ENCODE measurements at regions not wholly inside any gene's neighbourhood (a gene's known extent, or its start where the extent isn't known, plus 50 kb on each side); places are given as distances from the start of the nearest gene placed in this dataset.

DNA sequence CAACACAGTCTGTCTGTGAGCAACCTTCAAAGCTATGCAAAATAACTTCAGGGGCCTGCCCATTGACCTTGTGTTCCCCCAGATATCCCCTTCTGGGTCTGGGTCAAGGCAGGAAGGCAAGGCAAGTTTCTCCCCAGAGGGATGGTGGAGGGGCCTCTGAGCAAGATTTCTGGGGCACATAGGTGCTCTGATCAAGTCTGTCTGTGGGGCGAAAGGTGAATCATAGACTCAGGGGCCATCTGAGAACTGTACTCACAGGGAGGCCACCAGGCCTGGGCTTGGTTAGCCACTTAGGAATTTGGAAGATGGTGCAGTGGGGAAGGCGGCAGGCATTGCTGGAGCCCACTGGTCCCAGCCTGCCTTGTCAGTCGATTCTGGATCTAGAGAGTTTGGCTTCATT lies 92.4 kb downstream of the MINAR1 start:
- no peaks in the 10 kb centered on the region for H3K27me3 ChIP-seq
- no peaks in the 10 kb centered on the region for H3K9me3 ChIP-seq
- intact Hi-C loops (cut with DNase I): no loop called here
- H3K4me3 ChIP-seq: no peak overlapping the region
- H3K36me3 ChIP-seq: no peaks in the 10 kb centered on the region
- TF ChIP-seq, protein P1, sequence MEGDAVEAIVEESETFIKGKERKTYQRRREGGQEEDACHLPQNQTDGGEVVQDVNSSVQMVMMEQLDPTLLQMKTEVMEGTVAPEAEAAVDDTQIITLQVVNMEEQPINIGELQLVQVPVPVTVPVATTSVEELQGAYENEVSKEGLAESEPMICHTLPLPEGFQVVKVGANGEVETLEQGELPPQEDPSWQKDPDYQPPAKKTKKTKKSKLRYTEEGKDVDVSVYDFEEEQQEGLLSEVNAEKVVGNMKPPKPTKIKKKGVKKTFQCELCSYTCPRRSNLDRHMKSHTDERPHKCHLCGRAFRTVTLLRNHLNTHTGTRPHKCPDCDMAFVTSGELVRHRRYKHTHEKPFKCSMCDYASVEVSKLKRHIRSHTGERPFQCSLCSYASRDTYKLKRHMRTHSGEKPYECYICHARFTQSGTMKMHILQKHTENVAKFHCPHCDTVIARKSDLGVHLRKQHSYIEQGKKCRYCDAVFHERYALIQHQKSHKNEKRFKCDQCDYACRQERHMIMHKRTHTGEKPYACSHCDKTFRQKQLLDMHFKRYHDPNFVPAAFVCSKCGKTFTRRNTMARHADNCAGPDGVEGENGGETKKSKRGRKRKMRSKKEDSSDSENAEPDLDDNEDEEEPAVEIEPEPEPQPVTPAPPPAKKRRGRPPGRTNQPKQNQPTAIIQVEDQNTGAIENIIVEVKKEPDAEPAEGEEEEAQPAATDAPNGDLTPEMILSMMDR (IDR thresholded peaks at IDR 0.05): no peak
- H3K4me1 ChIP-seq: no peaks in the 10 kb centered on the region
- ATAC-seq (no peak), DNase-seq (no peak)
- no peak overlapping the region for H3K27ac ChIP-seq

DNA sequence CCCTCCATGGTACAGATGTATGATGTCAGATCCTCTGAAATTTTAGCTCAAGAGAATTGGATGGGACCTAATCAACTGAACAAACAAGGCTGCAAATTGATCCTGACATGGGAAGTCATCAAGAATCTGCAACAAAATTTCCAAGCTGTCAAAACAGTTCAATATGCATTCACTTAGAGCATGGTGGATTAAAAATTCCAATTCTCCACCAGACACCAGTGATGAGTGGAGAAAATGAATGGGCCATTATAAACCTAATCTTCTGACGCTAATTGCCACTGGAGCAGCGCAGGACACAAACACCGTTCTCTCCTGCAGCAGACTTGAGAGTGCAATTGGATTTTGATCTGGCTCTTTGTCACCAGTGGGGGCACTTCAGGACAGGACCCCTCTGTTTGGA lies 94.2 kb downstream of the MINAR1 start:
- intact Hi-C loops (cut with DNase I): no loop called here

DNA sequence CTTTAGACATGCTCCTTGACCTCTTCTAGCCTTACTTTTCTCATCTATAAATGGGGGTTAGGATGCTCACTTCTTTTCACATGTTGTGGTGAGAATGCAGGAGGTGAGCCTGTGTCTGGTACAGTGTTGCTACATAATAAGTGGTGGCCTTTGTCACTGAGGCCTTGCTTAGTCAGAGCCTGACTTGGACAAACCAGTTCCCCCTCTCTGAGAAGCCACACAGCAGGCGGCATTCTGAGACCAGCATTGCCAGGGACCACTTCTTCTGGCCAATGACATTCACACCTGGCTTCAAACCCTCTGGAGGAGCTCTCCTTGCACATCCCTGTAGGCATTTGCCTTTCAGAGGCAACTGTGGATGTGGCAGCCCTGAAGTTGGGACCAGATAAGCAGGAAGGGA lies 95.7 kb downstream of the MINAR1 start:
- Histone ChIP-seq H3K27ac (no peak overlapping the region), H3K4me3 (no peak overlapping the region), H3K36me3 (no peaks in the 10 kb centered on the region), H3K4me1 (no peaks in the 10 kb centered on the region), H3K9me3 (no peaks in the 10 kb centered on the region), H3K27me3 (peaks cover 8% of the 10 kb centered on the region)
- intact Hi-C loops (cut with DNase I): no loop called here
- TF ChIP-seq, protein P1 (IDR thresholded peaks at IDR 0.05): no peak
- DNase-seq: no peak
- no peak for ATAC-seq

More for the DNA sequence above, 94.2 kb downstream of the MINAR1 start:
- Histone ChIP-seq H3K9me3 (no peaks in the 10 kb centered on the region), H3K36me3 (no peaks in the 10 kb centered on the region), H3K4me3 (no peak overlapping the region), H3K27ac (no peak overlapping the region), H3K27me3 (peaks cover 8% of the 10 kb centered on the region), H3K4me1 (no peaks in the 10 kb centered on the region)
- ATAC-seq (no peak), DNase-seq (no peak)
- TF ChIP-seq, protein P1 (IDR thresholded peaks at IDR 0.05): no peak

DNA sequence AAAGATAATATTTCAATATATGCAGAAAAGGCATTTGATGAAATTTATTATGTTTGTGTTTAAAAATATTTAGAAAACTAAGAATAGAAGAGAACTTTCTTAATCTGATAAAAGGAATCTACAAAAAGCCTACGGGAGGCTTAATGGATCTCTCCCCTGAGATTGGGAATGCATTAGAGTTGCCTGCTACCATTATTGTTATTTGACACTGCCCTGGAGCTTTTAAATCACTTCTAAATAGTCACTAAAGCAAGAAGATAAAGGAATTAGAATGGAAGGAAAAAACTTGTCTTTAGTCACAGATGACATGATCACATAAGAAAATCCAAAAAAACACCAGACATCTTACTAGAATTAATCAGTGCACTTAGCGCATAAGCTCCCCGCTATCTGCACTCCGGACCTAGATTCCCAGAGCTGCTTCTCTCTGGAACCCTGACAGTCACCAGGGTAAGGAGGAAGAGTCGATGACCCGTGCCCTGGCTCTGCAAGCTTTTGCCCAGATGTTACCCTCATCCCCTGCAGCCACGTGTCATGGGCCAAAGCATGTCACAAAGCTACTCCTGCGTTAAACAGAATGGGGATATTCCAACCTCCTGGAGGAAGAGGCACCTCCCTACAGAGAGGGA lies 97.1 kb downstream of the MINAR1 start:
- no peak overlapping the region for H3K27ac ChIP-seq
- no peak for DNase-seq
- ATAC-seq: no peak

DNA sequence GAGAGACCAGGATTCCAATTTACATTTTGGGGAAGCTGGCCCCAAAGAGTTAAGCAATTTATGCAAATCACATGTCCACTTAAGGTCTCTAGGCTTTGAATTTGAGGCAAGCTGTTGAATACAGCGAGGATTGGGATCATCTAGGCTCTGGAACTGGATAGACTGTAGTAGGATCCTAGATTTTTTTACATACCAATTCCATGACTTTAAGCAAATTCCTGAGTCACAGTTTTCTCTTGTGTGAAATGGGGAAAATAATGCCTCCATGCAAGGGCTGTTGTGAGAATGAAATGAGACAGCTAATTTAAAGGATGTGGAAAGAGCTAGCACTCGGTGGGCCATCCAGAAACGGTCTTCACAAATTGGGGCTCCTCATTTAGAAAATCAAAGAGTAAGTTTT lies 103.4 kb downstream of the MINAR1 start:
- intact Hi-C loops (cut with DNase I): no loop called here
- no peak overlapping the region for H3K4me3 ChIP-seq
- DNase-seq (no peak), ATAC-seq (no peak)
- no peaks in the 10 kb centered on the region for H3K9me3 ChIP-seq
- TF ChIP-seq, protein P1 (IDR thresholded peaks at IDR 0.05): no peak
- no peak overlapping the region for H3K27ac ChIP-seq
- no peaks in the 10 kb centered on the region for H3K4me1 ChIP-seq
- H3K27me3 ChIP-seq: peaks cover 8% of the 10 kb centered on the region
- H3K36me3 ChIP-seq: no peaks in the 10 kb centered on the region

More for the DNA sequence above, 97.1 kb downstream of the MINAR1 start:
- TF ChIP-seq, protein P1 (IDR thresholded peaks at IDR 0.05): no peak
- no peaks in the 10 kb centered on the region for H3K9me3 ChIP-seq
- H3K36me3 ChIP-seq: no peaks in the 10 kb centered on the region
- no peak overlapping the region for H3K4me3 ChIP-seq
- peaks cover 8% of the 10 kb centered on the region for H3K27me3 ChIP-seq
- intact Hi-C loops (cut with DNase I): no loop called here
- no peaks in the 10 kb centered on the region for H3K4me1 ChIP-seq

DNA sequence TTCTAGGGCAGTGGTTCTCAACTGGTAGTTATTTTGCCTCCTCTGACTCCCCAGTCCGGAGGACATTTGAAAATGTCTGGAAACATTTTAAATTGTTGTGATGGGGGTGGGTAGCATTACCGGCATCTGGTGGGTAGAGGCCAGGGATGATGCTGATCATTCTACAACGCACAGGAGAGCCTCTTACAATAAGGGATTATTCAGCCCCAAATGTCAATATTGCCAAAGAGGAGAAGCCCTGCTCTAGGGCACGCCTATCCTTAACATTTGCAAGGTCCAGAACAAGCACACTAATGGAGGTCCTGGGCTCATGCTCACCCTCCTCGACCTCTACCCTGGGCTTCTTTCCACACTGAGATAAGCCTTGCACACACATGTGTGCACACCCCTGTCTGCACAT lies 106.4 kb downstream of the MINAR1 start:
- intact Hi-C loops (cut with DNase I): no loop called here
- Histone ChIP-seq H3K4me3 (no peak overlapping the region), H3K36me3 (no peaks in the 10 kb centered on the region), H3K9me3 (no peaks in the 10 kb centered on the region), H3K4me1 (no peaks in the 10 kb centered on the region), H3K27ac (no peak overlapping the region), H3K27me3 (no peaks in the 10 kb centered on the region)
- TF ChIP-seq, protein P1 (IDR thresholded peaks at IDR 0.05): no peak
- ATAC-seq (no peak), DNase-seq (no peak)
